ENCODE measurements at regions not wholly inside any gene's neighbourhood (a gene's known extent, or its start where the extent isn't known, plus 50 kb on each side); places are given as distances from the start of the nearest gene placed in this dataset.

DNA sequence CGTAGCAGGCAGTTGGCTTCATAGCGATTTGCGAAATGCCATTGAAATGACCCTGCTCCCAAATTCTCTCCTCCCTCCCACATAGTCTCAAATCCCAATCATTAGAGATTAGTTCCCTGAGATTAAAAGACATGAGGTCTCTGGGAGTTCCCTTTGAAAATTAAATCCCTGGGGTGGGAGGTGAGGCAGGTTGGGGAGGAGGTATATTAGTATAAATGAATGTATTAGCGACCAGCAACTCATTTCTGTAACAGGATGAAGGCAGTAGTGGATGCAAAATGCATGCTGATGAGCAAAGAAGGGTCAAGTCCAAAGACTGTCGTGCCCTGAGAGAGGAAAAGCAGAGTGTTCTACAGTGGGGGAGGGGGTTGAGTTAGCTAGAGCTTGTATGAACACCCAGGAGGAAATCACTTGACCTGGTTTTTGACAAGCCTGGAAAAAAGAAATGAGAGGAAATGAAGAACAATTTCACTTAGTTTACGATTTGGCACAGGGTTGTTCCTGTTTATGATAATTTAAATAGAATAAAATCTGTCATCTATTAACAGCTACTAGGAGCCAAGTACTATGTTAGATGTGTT lies 79.6 kb upstream of the MTPN start:
- BruUV-seq (replicated peaks): no TSS peak
- no peak overlapping the region for H3K4me3 Mint-ChIP-seq (ENCODE audit: low read depth, unreplicated experiment)
- no peaks in the 10 kb centered on the region for H3K4me1 Mint-ChIP-seq (ENCODE audit: low read depth, unreplicated experiment)
- CTCF ChIA-PET: no interaction called here
- peaks cover 19% of the 10 kb centered on the region for H3K27me3 Mint-ChIP-seq (ENCODE audit: unreplicated experiment)
- no peaks in the 10 kb centered on the region for H3K36me3 Mint-ChIP-seq (ENCODE audit: insufficient read depth, unreplicated experiment)
- intact Hi-C loops (cut with micrococcal nuclease; ENCODE audit: unreplicated experiment): no loop called here
- DNase-seq: no peak
- no peak overlapping the region for H3K27ac Mint-ChIP-seq (ENCODE audit: unreplicated experiment)
- TF ChIP-seq, protein P1, sequence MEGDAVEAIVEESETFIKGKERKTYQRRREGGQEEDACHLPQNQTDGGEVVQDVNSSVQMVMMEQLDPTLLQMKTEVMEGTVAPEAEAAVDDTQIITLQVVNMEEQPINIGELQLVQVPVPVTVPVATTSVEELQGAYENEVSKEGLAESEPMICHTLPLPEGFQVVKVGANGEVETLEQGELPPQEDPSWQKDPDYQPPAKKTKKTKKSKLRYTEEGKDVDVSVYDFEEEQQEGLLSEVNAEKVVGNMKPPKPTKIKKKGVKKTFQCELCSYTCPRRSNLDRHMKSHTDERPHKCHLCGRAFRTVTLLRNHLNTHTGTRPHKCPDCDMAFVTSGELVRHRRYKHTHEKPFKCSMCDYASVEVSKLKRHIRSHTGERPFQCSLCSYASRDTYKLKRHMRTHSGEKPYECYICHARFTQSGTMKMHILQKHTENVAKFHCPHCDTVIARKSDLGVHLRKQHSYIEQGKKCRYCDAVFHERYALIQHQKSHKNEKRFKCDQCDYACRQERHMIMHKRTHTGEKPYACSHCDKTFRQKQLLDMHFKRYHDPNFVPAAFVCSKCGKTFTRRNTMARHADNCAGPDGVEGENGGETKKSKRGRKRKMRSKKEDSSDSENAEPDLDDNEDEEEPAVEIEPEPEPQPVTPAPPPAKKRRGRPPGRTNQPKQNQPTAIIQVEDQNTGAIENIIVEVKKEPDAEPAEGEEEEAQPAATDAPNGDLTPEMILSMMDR (IDR thresholded peaks at IDR 0.05; ENCODE audit: unreplicated experiment): no peak
- peaks cover 3% of the 10 kb centered on the region for H3K9me3 Mint-ChIP-seq (ENCODE audit: low read depth, unreplicated experiment)

GRCh38 chr7:136055266-136055665 lies 78.1 kb upstream of the MTPN start:
- no peak overlapping the region for H3K4me3 Mint-ChIP-seq (ENCODE audit: low read depth, unreplicated experiment)
- no peaks in the 10 kb centered on the region for H3K36me3 Mint-ChIP-seq (ENCODE audit: insufficient read depth, unreplicated experiment)
- H3K27ac Mint-ChIP-seq (ENCODE audit: unreplicated experiment): no peak overlapping the region
- TF ChIP-seq, protein P1 (IDR thresholded peaks at IDR 0.05; ENCODE audit: unreplicated experiment): no peak
- H3K4me1 Mint-ChIP-seq (ENCODE audit: low read depth, unreplicated experiment): no peaks in the 10 kb centered on the region
- no TSS peak for BruUV-seq (replicated peaks)
- peaks cover 18% of the 10 kb centered on the region for H3K27me3 Mint-ChIP-seq (ENCODE audit: unreplicated experiment)
- no peak for DNase-seq
- intact Hi-C loops (cut with micrococcal nuclease; ENCODE audit: unreplicated experiment): no loop called here
- CTCF ChIA-PET: no interaction called here
- peaks cover 3% of the 10 kb centered on the region for H3K9me3 Mint-ChIP-seq (ENCODE audit: low read depth, unreplicated experiment)

- no peaks in the 10 kb centered on the region for H3K4me1 Mint-ChIP-seq (ENCODE audit: low read depth, unreplicated experiment)
- BruUV-seq (replicated peaks): no TSS peak
- intact Hi-C loops (cut with micrococcal nuclease; ENCODE audit: unreplicated experiment): no loop called here
- H3K27me3 Mint-ChIP-seq (ENCODE audit: unreplicated experiment): peaks cover 5% of the 10 kb centered on the region
- H3K36me3 Mint-ChIP-seq (ENCODE audit: insufficient read depth, unreplicated experiment): no peaks in the 10 kb centered on the region
- no peak for DNase-seq
- no peak overlapping the region for H3K27ac Mint-ChIP-seq (ENCODE audit: unreplicated experiment)
- TF ChIP-seq, protein P1 (IDR thresholded peaks at IDR 0.05; ENCODE audit: unreplicated experiment): no peak
- CTCF ChIA-PET: no interaction called here
- no peak overlapping the region for H3K4me3 Mint-ChIP-seq (ENCODE audit: low read depth, unreplicated experiment)
- H3K9me3 Mint-ChIP-seq (ENCODE audit: low read depth, unreplicated experiment): peaks cover 2% of the 10 kb centered on the region
Observed at GRCh38 chr7:136053689-136054485, 76.7 kb upstream of the MTPN start.

- TF ChIP-seq, protein P1 (IDR thresholded peaks at IDR 0.05; ENCODE audit: unreplicated experiment): no peak
- Mint-ChIP-seq H3K27me3 (ENCODE audit: unreplicated experiment) (no peaks in the 10 kb centered on the region), H3K36me3 (ENCODE audit: insufficient read depth, unreplicated experiment) (no peaks in the 10 kb centered on the region), H3K27ac (ENCODE audit: unreplicated experiment) (no peak overlapping the region), H3K9me3 (ENCODE audit: low read depth, unreplicated experiment) (peaks cover 3% of the 10 kb centered on the region), H3K4me3 (ENCODE audit: low read depth, unreplicated experiment) (no peak overlapping the region), H3K4me1 (ENCODE audit: low read depth, unreplicated experiment) (no peaks in the 10 kb centered on the region)
- intact Hi-C loops (cut with micrococcal nuclease; ENCODE audit: unreplicated experiment): no loop called here
- no peak for DNase-seq
- CTCF ChIA-PET: no interaction called here
- no TSS peak for BruUV-seq (replicated peaks)
Observed at GRCh38 chr7:136051203-136051928, 74.2 kb upstream of the MTPN start.
